ENCODE measurements at regions not wholly inside any gene's neighbourhood (a gene's known extent, or its start where the extent isn't known, plus 50 kb on each side); places are given as distances from the start of the nearest gene placed in this dataset.

GRCh38 chr5:5767286-5767928, 344.9 kb downstream of the ICE1 start:
- TF ChIP-seq CTCF (conservative IDR thresholded peaks at IDR 0.05; ENCODE audit: low read length): no peak

GRCh38 chr5:5765066-5765850, 342.8 kb downstream of the ICE1 start:
- TF ChIP-seq CTCF (conservative IDR thresholded peaks at IDR 0.05; ENCODE audit: low read length): no peak
- DNase-seq (ENCODE audit: low read depth): no peak
- H3K4me3 ChIP-seq (ENCODE audit: low read length): no peak overlapping the region

More at GRCh38 chr5:5767286-5767928, 344.9 kb downstream of the ICE1 start:
- no peak overlapping the region for H3K4me3 ChIP-seq (ENCODE audit: low read length)
- no peak for DNase-seq (ENCODE audit: low read depth)

GRCh38 chr5:5764246-5764645, 341.8 kb downstream of the ICE1 start:
- no peak for DNase-seq (ENCODE audit: low read depth)
- no peak for TF ChIP-seq CTCF (conservative IDR thresholded peaks at IDR 0.05; ENCODE audit: low read length)
- no peak overlapping the region for H3K4me3 ChIP-seq (ENCODE audit: low read length)

- no peak for TF ChIP-seq CTCF (conservative IDR thresholded peaks at IDR 0.05; ENCODE audit: low read length)
- H3K4me3 ChIP-seq (ENCODE audit: low read length): no peak overlapping the region
- DNase-seq (ENCODE audit: low read depth): no peak
Measured at GRCh38 chr5:5756762-5757161, 334.3 kb downstream of the ICE1 start.

GRCh38 chr5:5755888-5756287, 333.4 kb downstream of the ICE1 start:
- no peak for DNase-seq (ENCODE audit: low read depth)
- TF ChIP-seq CTCF (conservative IDR thresholded peaks at IDR 0.05; ENCODE audit: low read length): no peak
- H3K4me3 ChIP-seq (ENCODE audit: low read length): no peak overlapping the region

- no peak overlapping the region for H3K4me3 ChIP-seq (ENCODE audit: low read length)
- DNase-seq (ENCODE audit: low read depth): no peak
- no peak for TF ChIP-seq CTCF (conservative IDR thresholded peaks at IDR 0.05; ENCODE audit: low read length)
Measured at GRCh38 chr5:5752844-5753243, 330.4 kb downstream of the ICE1 start.

GRCh38 chr5:5751987-5752386, 329.5 kb downstream of the ICE1 start:
- no peak overlapping the region for H3K4me3 ChIP-seq (ENCODE audit: low read length)
- no peak for DNase-seq (ENCODE audit: low read depth)

More at GRCh38 chr5:5751987-5752386, 329.5 kb downstream of the ICE1 start:
- TF ChIP-seq CTCF (conservative IDR thresholded peaks at IDR 0.05; ENCODE audit: low read length): no peak
